HG03342 (cell line): ENCODE measurements at regions not wholly inside any gene's neighbourhood (a gene's known extent, or its start where the extent isn't known, plus 50 kb on each side); places are given as distances from the start of the nearest gene placed in this dataset.
"Not testable (repeated sequence)": the region's sequence is repeated elsewhere in the genome, so short reads cannot be mapped to it uniquely, and the experiment has no call there.

ENCODE experiments used
- ATAC-seq: cut with Tn5 transposase; IDR thresholded peaks from one replicate; pipeline ENCODE4 v1.9.1; 2021; ENCODE audit warnings: mild to moderate bottlenecking, moderate library complexity; ENCODE audit not compliant: unreplicated experiment

GRCh38 chr13:44312834-44313551 is 60.6 kb upstream of the SERP2 start:
- no peak for ATAC-seq

GRCh38 chr13:44313674-44314073 is 60.0 kb upstream of the SERP2 start:
- no peak for ATAC-seq

- not testable (repeated sequence) for ATAC-seq
Observed at GRCh38 chr13:44314160-44314559, 59.5 kb upstream of the SERP2 start.

GRCh38 chr13:44317752-44318151 is 55.9 kb upstream of the SERP2 start:
- ATAC-seq, result no peak

GRCh38 chr13:44318161-44318560 is 55.5 kb upstream of the SERP2 start:
- no peak for ATAC-seq

GRCh38 chr13:44320611-44321010 is 53.0 kb upstream of the SERP2 start:
- ATAC-seq, result no peak

GRCh38 chr13:44321961-44322360 is 51.7 kb upstream of the SERP2 start:
- ATAC-seq, result no peak

GRCh38 chr13:44322928-44323327 is 50.7 kb upstream of the SERP2 start:
- no peak for ATAC-seq

- ATAC-seq, result no peak
Observed at GRCh38 chr13:44323754-44324153, 49.9 kb upstream of the SERP2 start.
